K562 (cell line): ENCODE measurements at regions not wholly inside any gene's neighbourhood (a gene's known extent, or its start where the extent isn't known, plus 50 kb on each side); places are given as distances from the start of the nearest gene placed in this dataset.

Experiments
- ATAC-seq: fragments of 200-7000 bp; cut with Tn5 transposase; 3 replicates; pipeline ENCODE4 v1.9.1; 2020; ENCODE audit warnings: moderate library complexity
- BruUV-seq: library from RNA; stranded (reverse); fragments of 400-500 nt; replicated peaks from 2 replicates; lab custom pipeline; 2021; lab: Mats Ljungman, UMichigan
- CTCF ChIA-PET: fragments of 300-600 bp; formaldehyde crosslinking; extraction: SDS; loops from one replicate; lab custom pipeline; 2021; ENCODE audit warnings: low intra/inter-chr PET ratio; lab: Yijun Ruan, JAX
- POLR2A ChIA-PET: fragments of 300-600, 350-650 bp; sonication (Branson Sonifier 250); formaldehyde crosslinking; extraction: SDS; loops from one replicate; lab custom pipeline; 2021; ENCODE audit warnings: antibody characterized with exemption, inconsistent platforms; lab: Yijun Ruan, JAX
- DNase-seq, 4 experiments: peaks; one replicate each; pipeline versions ENCODE4 v3.0.0 to v3.0.0-alpha.2; 2011 to 2018; ENCODE audit warnings: low spot score in 3 of 4, mixed read lengths in 3 of 4; ENCODE audit errors: extremely low read depth in 1 of 4
- FAIRE-seq: peaks from 2 replicates; lab custom pipeline; 2011; peaks lifted over from hg19 to GRCh38; lab: Jason Lieb, UNC
- H2AFZ ChIP-seq: 2 replicates; pipeline ENCODE4 v1.6.0; 2011; ENCODE audit warnings: low read depth, low read length, control low read depth, inconsistent platforms
- H3K27ac ChIP-seq: fragments of 200-600 bp; 3 replicates; pipeline ENCODE4 v1.8.0; 2011; ENCODE audit warnings: low read depth, mild to moderate bottlenecking, control low read depth, inconsistent platforms, low read length, moderate library complexity, mixed read lengths; ENCODE audit errors: extremely low read depth
- H3K27me3 ChIP-seq, 2 experiments: fragments of 300-600 bp in 1 of 2; 2 replicates in 1 of 2; 3 replicates in 1 of 2; pipeline versions ENCODE4 v1.6.0 to v1.8.0; 2011; ENCODE audit warnings: inconsistent platforms in 2 of 2, low read length in 2 of 2, mild to moderate bottlenecking in 1 of 2, mixed read lengths in 1 of 2, moderate library complexity in 1 of 2; ENCODE audit not compliant: control insufficient read depth in 2 of 2, insufficient read depth in 2 of 2
- H3K36me3 ChIP-seq: fragments of 300-600 bp; 3 replicates; pipeline ENCODE4 v1.8.0; 2011; ENCODE audit warnings: mild to moderate bottlenecking, low read length, inconsistent platforms; ENCODE audit not compliant: control insufficient read depth, insufficient read depth
- H3K4me1 ChIP-seq, 2 experiments: fragments of 200-600 bp in 1 of 2; replicated peaks in 1 of 2; 2 replicates in 1 of 2; 3 replicates in 1 of 2; pipeline versions ENCODE4 v1.5.1 to v1.8.0; 2011; ENCODE audit warnings: inconsistent platforms in 2 of 2, low read length in 2 of 2, mild to moderate bottlenecking in 1 of 2, mixed read lengths in 1 of 2, moderate library complexity in 1 of 2; ENCODE audit not compliant: control insufficient read depth in 2 of 2, insufficient read depth in 2 of 2
- H3K4me2 ChIP-seq: 2 replicates; pipeline ENCODE4 v1.6.1; 2011; ENCODE audit warnings: low read length, control low read depth, inconsistent platforms, mixed read lengths; ENCODE audit not compliant: insufficient read depth
- H3K4me3 ChIP-seq: fragments of 200-600 bp; sonication (generic), shearing (Covaris generic); 2 replicates; pipeline ENCODE4 v1.5.1; 2016; ENCODE audit warnings: control low read depth, inconsistent platforms
- H3K79me2 ChIP-seq: fragments of 200-600 bp; 3 replicates; pipeline ENCODE4 v1.8.0; 2011; ENCODE audit warnings: low read length, inconsistent platforms; ENCODE audit not compliant: control insufficient read depth, insufficient read depth
- H3K9ac ChIP-seq, 2 experiments: 2 replicates each; pipeline versions ENCODE4 v1.6.0 to v1.6.1; 2011; ENCODE audit warnings: low read depth in 2 of 2, low read length in 2 of 2, control low read depth in 1 of 2, inconsistent platforms in 1 of 2, mild to moderate bottlenecking in 1 of 2, mixed read lengths in 1 of 2; ENCODE audit not compliant: insufficient read depth in 1 of 2
- H3K9me1 ChIP-seq: one replicate; pipeline ENCODE4 v1.6.0; 2011; ENCODE audit warnings: inconsistent platforms, mild to moderate bottlenecking, low read length, moderate library complexity; ENCODE audit not compliant: control insufficient read depth, insufficient read depth
- H3K9me3 ChIP-seq: replicated peaks from 2 replicates; pipeline ENCODE4 v1.5.1; 2011; ENCODE audit warnings: low read depth, low read length, inconsistent platforms; ENCODE audit not compliant: control insufficient read depth, insufficient read depth
- H4K20me1 ChIP-seq: replicated peaks from 2 replicates; pipeline ENCODE4 v1.6.1; 2011; ENCODE audit warnings: low read length, inconsistent platforms, mixed read lengths; ENCODE audit not compliant: control insufficient read depth, insufficient read depth
- ATF1 ChIP-seq, 2 experiments: fragments of 450-650 bp in 1 of 2; IDR thresholded peaks; 2 replicates each; pipeline ENCODE4 v1.6.1; 2016; ENCODE audit warnings: missing compliant biosample characterization in 1 of 2, missing genetic modification characterization in 1 of 2
- CREM ChIP-seq: IDR thresholded peaks from 2 replicates; pipeline ENCODE4 v1.6.1; 2014; ENCODE audit warnings: antibody characterized with exemption, low read depth
- HMBOX1 ChIP-seq: sonication (generic); IDR thresholded peaks from 2 replicates; pipeline ENCODE4 v1.6.1; 2016
- MECOM ChIP-seq: fragments of 250-450 bp; sonication (Bioruptor Pico); IDR thresholded peaks from 2 replicates; pipeline ENCODE4 v1.8.0; 2022; ENCODE audit warnings: inconsistent platforms
- MTA3 ChIP-seq: fragments of 450-650 bp; formaldehyde crosslinking; IDR thresholded peaks from 2 replicates; pipeline ENCODE4 v1.6.1; 2017; ENCODE audit warnings: mild to moderate bottlenecking, borderline replicate concordance
- NCOA1 ChIP-seq: fragments of 450-650 bp; IDR thresholded peaks from 2 replicates; pipeline ENCODE4 v1.6.1; 2016; ENCODE audit warnings: low read depth
- PBX2 ChIP-seq, 2 experiments: IDR thresholded peaks in 1 of 2; conservative IDR thresholded peaks in 1 of 2; 2 replicates each; pipeline ENCODE4 v1.6.1; 2016; ENCODE audit warnings: low read depth in 2 of 2, mild to moderate bottlenecking in 1 of 2, missing compliant biosample characterization in 1 of 2, missing genetic modification characterization in 1 of 2, moderate library complexity in 1 of 2
- POLR2AphosphoS2 ChIP-seq: IDR thresholded peaks from 2 replicates; pipeline ENCODE4 v1.6.1; 2012; ENCODE audit warnings: low read length, improper control_type of control experiment
- RBM25 ChIP-seq: fragments of 200-400 bp; formaldehyde crosslinking; IDR thresholded peaks from 2 replicates; pipeline ENCODE4 v1.6.1; 2018; ENCODE audit warnings: low read length, low read depth, moderate library complexity; ENCODE audit not compliant: severe bottlenecking
- SMARCE1 ChIP-seq: fragments of 450-650 bp; IDR thresholded peaks from 2 replicates; pipeline ENCODE4 v1.7.1; 2016; ENCODE audit warnings: mild to moderate bottlenecking
- SOX6 ChIP-seq: fragments of 450-650 bp; IDR thresholded peaks from 2 replicates; pipeline ENCODE4 v1.6.1; 2014; ENCODE audit warnings: mild to moderate bottlenecking
- TSHZ1 ChIP-seq: fragments of 250-450 bp; sonication (Bioruptor Pico); IDR thresholded peaks from 2 replicates; pipeline ENCODE4 v1.4.0; 2020; ENCODE audit warnings: mild to moderate bottlenecking, moderate library complexity
- YBX1 ChIP-seq: fragments of 450-650 bp; IDR thresholded peaks from 2 replicates; pipeline ENCODE4 v1.7.1; 2016; ENCODE audit warnings: mild to moderate bottlenecking
- ZBTB17 ChIP-seq: fragments of 450-650 bp; formaldehyde crosslinking; IDR thresholded peaks from 2 replicates; pipeline ENCODE4 v1.4.0; 2020; ENCODE audit warnings: mild to moderate bottlenecking
- ZNF384 ChIP-seq: IDR thresholded peaks from 2 replicates; pipeline ENCODE4 v1.6.1; 2012; ENCODE audit warnings: low read depth, low read length, improper control_type of control experiment
- ZNF444 ChIP-seq: fragments of 250-450 bp; sonication (Bioruptor Pico); IDR thresholded peaks from 2 replicates; pipeline ENCODE4 v1.4.0; 2020; ENCODE audit warnings: mild to moderate bottlenecking, moderate library complexity
- WGBS: fragments of 100-300 bp; shearing (Covaris generic); methylation state at CpG from one replicate; pipeline ENCODE4 v1.1.6; 2016; ENCODE audit warnings: low coverage, mixed read lengths; ENCODE audit not compliant: insufficient coverage; ENCODE audit errors: missing lambda C conversion rate; 5-methylcytosine and 5-hydroxymethylcytosine counted together
- in situ Hi-C: fragments of 300-500 bp; cut with MboI; formaldehyde crosslinking; loops from 4 replicates; pipeline ENCODE4 v1.15.0; 2018; ENCODE audit warnings: inconsistent platforms, mixed read lengths
- intact Hi-C: fragments of 100-400 bp; cut with micrococcal nuclease; formaldehyde crosslinking; loops from 2 replicates; pipeline ENCODE4 v1.14.2; 2022

GRCh38 chr12:126761420-126761819, 1505.5 kb upstream of the TMEM132C start:
- Histone ChIP-seq H2AFZ (no peak overlapping the region), H3K4me1 (no peaks in the 10 kb centered on the region), H3K9me3 (no peaks in the 10 kb centered on the region), H3K9ac (no peak overlapping the region), H3K4me2 (no peak overlapping the region), H3K27ac (no peak overlapping the region), H3K36me3 (no peaks in the 10 kb centered on the region), H3K79me2 (no peaks in the 10 kb centered on the region), H3K4me3 (no peak overlapping the region), H3K27me3 (no peaks in the 10 kb centered on the region), H4K20me1 (no peaks in the 10 kb centered on the region), H3K9me1 (no peaks in the 10 kb centered on the region)
- DNase-seq (no peak), ATAC-seq (no peak), FAIRE-seq (no peak)
- no TSS peak for BruUV-seq
- POLR2A ChIA-PET = interaction anchor here (0.7 kb wide), 1 partner anchor 14 kb away, joined by 3 read pairs; no protein-coding TSS in a partner anchor
- CTCF ChIA-PET = no interaction called here
- intact Hi-C loops = no loop called here
- in situ Hi-C loops = no loop called here
- 3% methylated on average over 2 of the region's 2 CpGs for WGBS
- TF ChIP-seq ZNF444 (CRISPR knock-in tag) (no peak), CREM (no peak), ZNF384 (no peak), NCOA1 (no peak), ZBTB17 (CRISPR knock-in tag) (no peak), SOX6 (no peak), MTA3 (no peak), POLR2AphosphoS2 (no peak), RBM25 (no peak), HMBOX1 (no peak), SMARCE1 (no peak), TSHZ1 (CRISPR knock-in tag) (no peak), MECOM (CRISPR knock-in tag) (no peak), YBX1 (no peak), PBX2 (CRISPR knock-in tag; IDR thresholded peaks at IDR 0.05; ENCODE audit: low read depth) (no peak), PBX2 (tag; conservative IDR thresholded peaks at IDR 0.05; ENCODE audit: low read depth) (no peak), ATF1 (CRISPR knock-in tag; IDR thresholded peaks at IDR 0.05) (no peak), ATF1 (tag; IDR thresholded peaks at IDR 0.05) (no peak)
